NCI-H1105 treated with DMSO at 0.1 percent for 48 hours (cell line): ENCODE measurements at regions not wholly inside any gene's neighbourhood (a gene's known extent, or its start where the extent isn't known, plus 50 kb on each side); places are given as distances from the start of the nearest gene placed in this dataset.

Experiments used
- DNase-seq: peaks from one replicate; lab custom pipeline; 2025; lab: John Stamatoyannopoulos, UW

GRCh38 chr5:67515762-67516161 is 319.2 kb upstream of the CD180 start:
- no peak for DNase-seq

GRCh38 chr5:67515020-67515689 is 318.6 kb upstream of the CD180 start:
- no peak for DNase-seq

GRCh38 chr5:67512758-67513157 is 316.2 kb upstream of the CD180 start:
- DNase-seq = no peak

GRCh38 chr5:67511911-67512310 is 315.3 kb upstream of the CD180 start:
- no peak for DNase-seq

- no peak for DNase-seq
These were observed 313.6 kb upstream of the CD180 start for GRCh38 chr5:67510204-67510603.

GRCh38 chr5:67509402-67510186 is 313.0 kb upstream of the CD180 start:
- no peak for DNase-seq

GRCh38 chr5:67506241-67506640 is 309.6 kb upstream of the CD180 start:
- no peak for DNase-seq

- DNase-seq = no peak
These were observed 306.4 kb upstream of the CD180 start for GRCh38 chr5:67502951-67503350.

GRCh38 chr5:67496051-67496450 is 299.5 kb upstream of the CD180 start:
- no peak for DNase-seq

- no peak for DNase-seq
These were observed 298.5 kb upstream of the CD180 start for GRCh38 chr5:67495072-67495471.

- DNase-seq = no peak
These were observed 297.7 kb upstream of the CD180 start for GRCh38 chr5:67494186-67494855.

- DNase-seq = no peak
These were observed 297.1 kb upstream of the CD180 start for GRCh38 chr5:67493676-67494075.

- no peak for DNase-seq
These were observed 294.1 kb upstream of the CD180 start for GRCh38 chr5:67490543-67491321.

GRCh38 chr5:67488885-67489284 is 292.3 kb upstream of the CD180 start:
- no peak for DNase-seq

GRCh38 chr5:67487862-67488261 is 291.3 kb upstream of the CD180 start:
- DNase-seq = no peak

GRCh38 chr5:67483453-67484030 is 286.9 kb upstream of the CD180 start:
- no peak for DNase-seq

- DNase-seq = no peak
These were observed 284.8 kb upstream of the CD180 start for GRCh38 chr5:67481362-67481761.

- no peak for DNase-seq
These were observed 281.7 kb upstream of the CD180 start for GRCh38 chr5:67478337-67478736.

- no peak for DNase-seq
These were observed 280.4 kb upstream of the CD180 start for GRCh38 chr5:67476995-67477394.

- no peak for DNase-seq
These were observed 279.9 kb upstream of the CD180 start for GRCh38 chr5:67476531-67476930.

- DNase-seq = no peak
These were observed 278.9 kb upstream of the CD180 start for GRCh38 chr5:67475489-67475888.
